CD1c-positive myeloid dendritic cell (primary cell): ENCODE measurements at regions not wholly inside any gene's neighbourhood (a gene's known extent, or its start where the extent isn't known, plus 50 kb on each side); places are given as distances from the start of the nearest gene placed in this dataset.
"Not testable (repeated sequence)": the region's sequence is repeated elsewhere in the genome, so short reads cannot be mapped to it uniquely, and the experiment has no call there.

Experiments
- DNase-seq: peaks from one replicate; pipeline ENCODE4 v3.0.0-alpha.2; 2016; ENCODE audit errors: extremely low spot score

- no peak for DNase-seq
Observed at GRCh38 chr5:21058289-21058688, 1070.3 kb upstream of the CDH18 start.

- no peak for DNase-seq
Observed at GRCh38 chr5:21051945-21052344, 1063.9 kb upstream of the CDH18 start.

GRCh38 chr5:21049901-21050300 is 1061.9 kb upstream of the CDH18 start:
- DNase-seq = no peak

- no peak for DNase-seq
Observed at GRCh38 chr5:21030981-21031380, 1043.0 kb upstream of the CDH18 start.

- DNase-seq = no peak
Observed at GRCh38 chr5:21024966-21025365, 1037.0 kb upstream of the CDH18 start.

GRCh38 chr5:21013237-21013636 is 1025.2 kb upstream of the CDH18 start:
- DNase-seq = no peak

GRCh38 chr5:21007781-21008180 is 1019.8 kb upstream of the CDH18 start:
- no peak for DNase-seq

GRCh38 chr5:20988933-20989332 is 1000.9 kb upstream of the CDH18 start:
- DNase-seq = not testable (repeated sequence)

GRCh38 chr5:20985754-20986153 is 997.8 kb upstream of the CDH18 start:
- DNase-seq = no peak

- DNase-seq = no peak
Observed at GRCh38 chr5:20974426-20974825, 986.4 kb upstream of the CDH18 start.

GRCh38 chr5:20972419-20972925 is 984.5 kb upstream of the CDH18 start:
- no peak for DNase-seq

GRCh38 chr5:20959347-20959746 is 971.3 kb upstream of the CDH18 start:
- DNase-seq = no peak

GRCh38 chr5:20958641-20959040 is 970.6 kb upstream of the CDH18 start:
- DNase-seq = no peak

GRCh38 chr5:20956134-20956533 is 968.1 kb upstream of the CDH18 start:
- DNase-seq = no peak

GRCh38 chr5:20949636-20950035 is 961.6 kb upstream of the CDH18 start:
- DNase-seq = no peak

- DNase-seq = not testable (repeated sequence)
Observed at GRCh38 chr5:20943183-20943971, 955.4 kb upstream of the CDH18 start.

- not testable (repeated sequence) for DNase-seq
Observed at GRCh38 chr5:20942603-20943002, 954.6 kb upstream of the CDH18 start.

- DNase-seq = not testable (repeated sequence)
Observed at GRCh38 chr5:20940786-20941185, 952.8 kb upstream of the CDH18 start.

GRCh38 chr5:20890936-20891335 is 902.9 kb upstream of the CDH18 start:
- DNase-seq = not testable (repeated sequence)

GRCh38 chr5:20875726-20876125 is 887.7 kb upstream of the CDH18 start:
- DNase-seq = not testable (repeated sequence)

- DNase-seq = not testable (repeated sequence)
Observed at GRCh38 chr5:20865892-20866291, 877.9 kb upstream of the CDH18 start.

GRCh38 chr5:20833081-20833627 is 845.2 kb upstream of the CDH18 start:
- no peak for DNase-seq
